KMS-11 (cell line): ENCODE measurements at regions not wholly inside any gene's neighbourhood (a gene's known extent, or its start where the extent isn't known, plus 50 kb on each side); places are given as distances from the start of the nearest gene placed in this dataset.
A peak's percentile ranks its signal among the peaks of the same experiment; 100 is the strongest.

Experiments
- H2AFZ ChIP-seq: fragments of 200-600 bp; sonication (generic); 2 replicates; pipeline ENCODE4 v1.6.1; 2016; ENCODE audit warnings: antibody characterized with exemption, mixed run types, low read depth
- H3K27ac ChIP-seq: fragments of 200-600 bp; sonication (generic); 2 replicates; pipeline ENCODE4 v1.6.1; 2016; ENCODE audit warnings: mild to moderate bottlenecking, mixed run types
- H3K27me3 ChIP-seq: fragments of 200-600 bp; sonication (generic); 2 replicates; pipeline ENCODE4 v1.6.1; 2017; ENCODE audit warnings: mild to moderate bottlenecking, low read depth, mixed run types, moderate library complexity; ENCODE audit not compliant: insufficient read depth
- H3K36me3 ChIP-seq: fragments of 200-600 bp; sonication (generic); 2 replicates; pipeline ENCODE4 v1.6.1; 2017; ENCODE audit warnings: mild to moderate bottlenecking, mixed run types; ENCODE audit not compliant: insufficient read depth
- H3K4me1 ChIP-seq: fragments of 200-600 bp; sonication (generic); 2 replicates; pipeline ENCODE4 v1.6.1; 2016; ENCODE audit warnings: mild to moderate bottlenecking, low read depth, mixed run types; ENCODE audit not compliant: poor library complexity, severe bottlenecking
- H3K4me2 ChIP-seq: fragments of 200-600 bp; sonication (generic); 2 replicates; pipeline ENCODE4 v1.7.0; 2016; ENCODE audit warnings: mild to moderate bottlenecking, mixed run types
- H3K4me3 ChIP-seq: fragments of 200-600 bp; sonication (generic); IDR thresholded peaks from 2 replicates; pipeline ENCODE4 v1.6.1; 2017; ENCODE audit warnings: low read depth, low read length, mixed read lengths; ENCODE audit not compliant: insufficient read depth
- H3K79me2 ChIP-seq: fragments of 200-600 bp; sonication (generic); 2 replicates; pipeline ENCODE4 v1.6.1; 2016; ENCODE audit warnings: low read depth, mixed run types; ENCODE audit not compliant: insufficient read depth
- H3K9ac ChIP-seq: fragments of 200-600 bp; sonication (generic); 2 replicates; pipeline ENCODE4 v1.6.1; 2016; ENCODE audit warnings: mild to moderate bottlenecking, mixed run types
- H4K20me1 ChIP-seq: fragments of 200-600 bp; sonication (generic); 2 replicates; pipeline ENCODE4 v1.6.1; 2016; ENCODE audit warnings: mild to moderate bottlenecking, mixed run types; ENCODE audit not compliant: insufficient read depth
- TF ChIP-seq, protein P1 (sequence below): fragments of 200-600 bp; sonication (generic); conservative IDR thresholded peaks from 2 replicates; pipeline ENCODE4 v1.6.1; 2017; ENCODE audit warnings: low read depth, mild to moderate bottlenecking, antibody characterized with exemption, low read length, moderate library complexity, mixed read lengths

DNA sequence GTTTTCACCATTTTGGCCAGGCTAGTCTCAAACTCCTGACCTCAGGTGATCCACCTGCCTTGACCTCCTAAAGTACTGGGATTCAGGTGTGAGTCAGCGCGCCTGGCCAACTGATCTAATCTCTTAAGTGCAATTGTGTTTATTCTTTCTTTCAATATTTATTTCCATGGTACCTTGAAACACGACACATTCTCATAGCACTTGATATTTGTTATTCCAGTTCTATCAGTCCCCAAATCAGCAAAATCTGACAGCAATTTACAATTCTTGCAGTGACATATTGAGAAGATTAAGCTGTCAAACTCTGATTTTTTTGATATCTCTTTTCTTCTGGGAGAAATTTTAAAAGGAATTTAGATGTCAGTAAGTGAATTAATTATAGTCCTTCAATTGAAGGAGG, 218.1 kb upstream of the FAT4 start:
- no peak overlapping the region for H3K4me3 ChIP-seq
- no peak overlapping the region for H2AFZ ChIP-seq
- H3K4me2 ChIP-seq, result no peak overlapping the region
- no peaks in the 10 kb centered on the region for H3K4me1 ChIP-seq
- H4K20me1 ChIP-seq, result no peaks in the 10 kb centered on the region
- H3K9ac ChIP-seq, result no peak overlapping the region
- TF ChIP-seq, protein P1, sequence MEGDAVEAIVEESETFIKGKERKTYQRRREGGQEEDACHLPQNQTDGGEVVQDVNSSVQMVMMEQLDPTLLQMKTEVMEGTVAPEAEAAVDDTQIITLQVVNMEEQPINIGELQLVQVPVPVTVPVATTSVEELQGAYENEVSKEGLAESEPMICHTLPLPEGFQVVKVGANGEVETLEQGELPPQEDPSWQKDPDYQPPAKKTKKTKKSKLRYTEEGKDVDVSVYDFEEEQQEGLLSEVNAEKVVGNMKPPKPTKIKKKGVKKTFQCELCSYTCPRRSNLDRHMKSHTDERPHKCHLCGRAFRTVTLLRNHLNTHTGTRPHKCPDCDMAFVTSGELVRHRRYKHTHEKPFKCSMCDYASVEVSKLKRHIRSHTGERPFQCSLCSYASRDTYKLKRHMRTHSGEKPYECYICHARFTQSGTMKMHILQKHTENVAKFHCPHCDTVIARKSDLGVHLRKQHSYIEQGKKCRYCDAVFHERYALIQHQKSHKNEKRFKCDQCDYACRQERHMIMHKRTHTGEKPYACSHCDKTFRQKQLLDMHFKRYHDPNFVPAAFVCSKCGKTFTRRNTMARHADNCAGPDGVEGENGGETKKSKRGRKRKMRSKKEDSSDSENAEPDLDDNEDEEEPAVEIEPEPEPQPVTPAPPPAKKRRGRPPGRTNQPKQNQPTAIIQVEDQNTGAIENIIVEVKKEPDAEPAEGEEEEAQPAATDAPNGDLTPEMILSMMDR, result no peak
- H3K27me3 ChIP-seq, result no peaks in the 10 kb centered on the region
- H3K27ac ChIP-seq, result no peak overlapping the region
- no peaks in the 10 kb centered on the region for H3K36me3 ChIP-seq
- no peaks in the 10 kb centered on the region for H3K79me2 ChIP-seq

DNA sequence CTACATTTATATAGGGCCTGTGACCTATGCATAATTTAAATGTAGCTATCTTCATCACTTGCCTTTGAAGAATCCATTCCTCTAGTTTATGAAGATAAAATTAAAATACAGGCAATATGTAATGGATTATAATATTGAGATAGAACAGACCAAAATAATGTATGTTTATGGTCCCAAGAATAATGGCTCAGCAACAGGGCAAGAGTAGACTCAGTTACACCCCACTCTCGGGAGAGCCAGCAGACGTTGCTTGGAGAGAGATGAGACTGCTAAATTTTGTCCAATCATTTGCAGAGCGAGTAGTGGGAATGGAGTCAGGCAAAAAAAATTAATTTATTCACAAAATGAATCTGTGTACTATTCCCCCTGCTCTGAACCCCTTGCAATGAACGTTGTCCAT, 223.2 kb upstream of the FAT4 start:
- no peak overlapping the region for H3K9ac ChIP-seq
- H3K27ac ChIP-seq, result no peak overlapping the region
- H3K27me3 ChIP-seq, result no peaks in the 10 kb centered on the region
- no peak overlapping the region for H3K4me2 ChIP-seq
- H3K79me2 ChIP-seq, result no peaks in the 10 kb centered on the region
- H4K20me1 ChIP-seq, result no peaks in the 10 kb centered on the region
- no peak overlapping the region for H2AFZ ChIP-seq
- H3K4me1 ChIP-seq, result no peaks in the 10 kb centered on the region
- H3K36me3 ChIP-seq, result no peaks in the 10 kb centered on the region
- TF ChIP-seq, protein P1, result no peak
- H3K4me3 ChIP-seq, result no peak overlapping the region

DNA sequence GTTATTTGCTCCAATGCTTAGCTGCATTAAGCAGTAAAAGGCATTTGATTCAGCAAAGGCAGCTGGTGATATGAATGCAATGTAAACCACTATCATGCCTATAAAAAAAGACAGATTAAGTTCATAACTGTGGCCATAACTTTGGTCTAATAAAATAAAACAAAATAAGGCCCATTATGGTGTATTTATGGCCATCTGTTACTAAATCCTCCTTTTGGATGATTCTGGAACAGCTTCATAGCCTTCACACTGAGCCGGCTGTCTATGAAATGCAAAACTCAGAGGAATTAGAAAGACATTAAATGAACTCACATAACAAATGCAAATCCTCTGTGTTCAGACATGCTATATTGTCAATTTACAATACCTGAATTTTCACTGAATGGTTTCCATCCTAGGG, 223.7 kb upstream of the FAT4 start:
- Histone ChIP-seq H3K27me3 (no peaks in the 10 kb centered on the region), H3K4me2 (no peak overlapping the region), H3K4me1 (peaks cover 2% of the 10 kb centered on the region), H4K20me1 (no peaks in the 10 kb centered on the region), H2AFZ (no peak overlapping the region), H3K9ac (no peak overlapping the region), H3K79me2 (no peaks in the 10 kb centered on the region), H3K36me3 (no peaks in the 10 kb centered on the region), H3K27ac (no peak overlapping the region), H3K4me3 (no peak overlapping the region)
- TF ChIP-seq, protein P1, result no peak

DNA sequence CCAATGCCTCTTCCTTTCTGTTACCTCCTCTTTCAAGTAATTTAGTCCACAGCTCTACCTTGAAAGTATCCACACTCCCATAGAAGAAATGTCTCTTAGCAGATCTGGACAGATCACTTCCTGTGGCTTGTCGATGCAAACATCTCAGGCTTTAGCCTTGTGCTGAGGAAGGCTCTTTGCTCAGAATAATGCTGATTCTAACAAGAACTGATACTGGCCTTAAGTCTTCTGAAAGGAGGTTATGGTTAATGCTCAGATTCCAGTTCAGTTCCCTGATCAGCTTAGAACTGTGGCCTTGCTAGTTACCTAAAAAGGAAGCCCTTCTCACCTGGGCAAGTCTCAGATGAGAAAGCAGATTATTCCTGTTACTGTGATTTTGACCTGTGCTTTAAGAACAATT, 230.1 kb upstream of the FAT4 start:
- H4K20me1 ChIP-seq, result no peaks in the 10 kb centered on the region
- H3K27ac ChIP-seq, result peak overlapping the region; percentile 62
- no peak overlapping the region; the same call in 1 of the 2 replicates for H3K9ac ChIP-seq
- peak overlapping the region; percentile 16; the same call in 1 of the 2 replicates for H2AFZ ChIP-seq
- H3K4me1 ChIP-seq, result peaks cover 34% of the 10 kb centered on the region
- TF ChIP-seq, protein P1, result no peak
- H3K79me2 ChIP-seq, result no peaks in the 10 kb centered on the region
- H3K27me3 ChIP-seq, result no peaks in the 10 kb centered on the region
- no peaks in the 10 kb centered on the region for H3K36me3 ChIP-seq
- H3K4me3 ChIP-seq, result no peak overlapping the region
- H3K4me2 ChIP-seq, result peak overlapping the region; percentile 18
